Transverse colon (tissue), 4 donors: ENCODE measurements at regions not wholly inside any gene's neighbourhood (a gene's known extent, or its start where the extent isn't known, plus 50 kb on each side); places are given as distances from the start of the nearest gene placed in this dataset.

ENCODE experiments used
- EP300 ChIP-seq: sonication (generic); formaldehyde crosslinking; IDR thresholded peaks from one replicate; pipeline ENCODE4 v1.6.1; 2017; ENCODE audit warnings: antibody characterized with exemption, low read depth
- POLR2A ChIP-seq: fragments of 450-650 bp; IDR thresholded peaks from one replicate; pipeline ENCODE4 v1.6.1; 2016; ENCODE audit warnings: antibody characterized with exemption, mild to moderate bottlenecking, moderate library complexity
- POLR2AphosphoS5 ChIP-seq, 3 donors: sonication (generic); formaldehyde crosslinking; IDR thresholded peaks; one replicate each; pipeline ENCODE4 v1.6.1; 2016; ENCODE audit warnings: antibody characterized with exemption in 3 of 3
- TF ChIP-seq, protein P1 (sequence below), 5 experiments: fragments of 200-600 bp in 3 of 5; fragments of 450-650 bp in 2 of 5; sonication (generic) in 3 of 5; IDR thresholded peaks; 1 replicate in 2 of 5; 2 replicates in 3 of 5; pipeline ENCODE4 v1.5.1; 2016 to 2017; ENCODE audit warnings: antibody characterized with exemption in 5 of 5, inconsistent platforms in 3 of 5, mild to moderate bottlenecking in 2 of 5, moderate library complexity in 1 of 5

- TF ChIP-seq POLR2A, result no peak
- TF ChIP-seq, protein P1, sequence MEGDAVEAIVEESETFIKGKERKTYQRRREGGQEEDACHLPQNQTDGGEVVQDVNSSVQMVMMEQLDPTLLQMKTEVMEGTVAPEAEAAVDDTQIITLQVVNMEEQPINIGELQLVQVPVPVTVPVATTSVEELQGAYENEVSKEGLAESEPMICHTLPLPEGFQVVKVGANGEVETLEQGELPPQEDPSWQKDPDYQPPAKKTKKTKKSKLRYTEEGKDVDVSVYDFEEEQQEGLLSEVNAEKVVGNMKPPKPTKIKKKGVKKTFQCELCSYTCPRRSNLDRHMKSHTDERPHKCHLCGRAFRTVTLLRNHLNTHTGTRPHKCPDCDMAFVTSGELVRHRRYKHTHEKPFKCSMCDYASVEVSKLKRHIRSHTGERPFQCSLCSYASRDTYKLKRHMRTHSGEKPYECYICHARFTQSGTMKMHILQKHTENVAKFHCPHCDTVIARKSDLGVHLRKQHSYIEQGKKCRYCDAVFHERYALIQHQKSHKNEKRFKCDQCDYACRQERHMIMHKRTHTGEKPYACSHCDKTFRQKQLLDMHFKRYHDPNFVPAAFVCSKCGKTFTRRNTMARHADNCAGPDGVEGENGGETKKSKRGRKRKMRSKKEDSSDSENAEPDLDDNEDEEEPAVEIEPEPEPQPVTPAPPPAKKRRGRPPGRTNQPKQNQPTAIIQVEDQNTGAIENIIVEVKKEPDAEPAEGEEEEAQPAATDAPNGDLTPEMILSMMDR (IDR thresholded peaks at IDR 0.05), result no peak
- no peak for TF ChIP-seq EP300
- TF ChIP-seq POLR2AphosphoS5 (IDR thresholded peaks at IDR 0.05), result no peak
These were observed 413.3 kb upstream of the TRIB2 start for GRCh38 chr2:12303181-12304030.
